ENCODE measurements at regions not wholly inside any gene's neighbourhood (a gene's known extent, or its start where the extent isn't known, plus 50 kb on each side); places are given as distances from the start of the nearest gene placed in this dataset.

GRCh38 chrX:13923289-13923688 is 106.4 kb upstream of the GPM6B start:
- POLR2A ChIA-PET, result no interaction called here
- H3K4me1 ChIP-seq (ENCODE audit: control insufficient read depth in 1 of 2, insufficient read depth in 2 of 2, low read depth in 1 of 2, low read length in 1 of 2), result no peaks in the 10 kb centered on the region
- H3K9me2 ChIP-seq, result no peaks in the 10 kb centered on the region
- H3F3A ChIP-seq (replicated peaks; ENCODE audit: insufficient read depth), result no peaks in the 10 kb centered on the region
- no peaks in the 10 kb centered on the region; the same call in 1 of the 2 replicates for H3K27me3 ChIP-seq (ENCODE audit: insufficient read depth)
- H3K9me3 ChIP-seq, result no peaks in the 10 kb centered on the region
- DNase-seq, result no peak
- no peak overlapping the region for H2AFZ ChIP-seq (ENCODE audit: low read depth)
- no peak overlapping the region for H3K4me2 ChIP-seq
- H3K36me3 ChIP-seq (replicated peaks in 1 of 2; ENCODE audit: control insufficient read depth in 1 of 2, insufficient read depth in 2 of 2, low read length in 1 of 2), result no peaks in the 10 kb centered on the region
- H3K9ac ChIP-seq, result no peak overlapping the region
- H4K20me1 ChIP-seq (ENCODE audit: insufficient read depth), result no peaks in the 10 kb centered on the region
- no peak overlapping the region for H3K4me3 ChIP-seq (ENCODE audit: low read depth in 2 of 2, low read length in 1 of 2)
- CTCF ChIA-PET, result no interaction called here
- TF ChIP-seq ELF1 (IDR thresholded peaks at IDR 0.05) (no peak), RAD21 (IDR thresholded peaks at IDR 0.05; ENCODE audit: low read length) (no peak), GABPA (IDR thresholded peaks at IDR 0.05; ENCODE audit: low read depth) (no peak), NFIC (IDR thresholded peaks at IDR 0.05; ENCODE audit: borderline replicate concordance) (no peak), RXRA (IDR thresholded peaks at IDR 0.05; ENCODE audit: borderline replicate concordance, low read depth) (no peak), MAX (IDR thresholded peaks at IDR 0.05; ENCODE audit: low read depth) (no peak), CHD2 (IDR thresholded peaks at IDR 0.05; ENCODE audit: low read length, partially characterized antibody) (no peak), YY1 (IDR thresholded peaks at IDR 0.05; ENCODE audit: low read depth) (no peak), SIN3A (IDR thresholded peaks at IDR 0.05; ENCODE audit: borderline replicate concordance, low read depth, low read length) (no peak), USF1 (IDR thresholded peaks at IDR 0.05; ENCODE audit: borderline replicate concordance, low read depth) (no peak), TAF1 (IDR thresholded peaks at IDR 0.05; ENCODE audit: borderline replicate concordance, low read depth, low read length) (no peak), EZH2phosphoT487 (IDR thresholded peaks at IDR 0.05; ENCODE audit: borderline replicate concordance, low read depth) (no peak), CTCF (IDR thresholded peaks at IDR 0.05) (no peak), IRF3 (IDR thresholded peaks at IDR 0.05; ENCODE audit: low read depth, low read length) (no peak), JUND (IDR thresholded peaks at IDR 0.05) (no peak), FOXJ3 (CRISPR knock-in tag; IDR thresholded peaks at IDR 0.05) (no peak), EP300 (IDR thresholded peaks at IDR 0.05; ENCODE audit: borderline replicate concordance in 1 of 2, low read depth in 1 of 2, low read length in 1 of 2) (no peak)
- no peaks in the 10 kb centered on the region for H3K79me2 ChIP-seq (ENCODE audit: insufficient read depth)
- H3K27ac ChIP-seq (ENCODE audit: low read depth in 2 of 2, low read length in 1 of 2), result no peak overlapping the region
- WGBS (ENCODE audit: low lambda C conversion rate), result 48% methylated on average over 2 of the region's 2 CpGs

All from SK-N-SH (cell line).